ENCODE measurements at regions not wholly inside any gene's neighbourhood (a gene's known extent, or its start where the extent isn't known, plus 50 kb on each side); places are given as distances from the start of the nearest gene placed in this dataset.

- TF ChIP-seq EZH2 (IDR thresholded peaks at IDR 0.05; ENCODE audit: borderline replicate concordance), result no peak
- TF ChIP-seq CTCF (IDR thresholded peaks at IDR 0.05; ENCODE audit: poor library complexity), result no peak
Observed at GRCh38 chr5:56493308-56493707, 260.2 kb upstream of the ANKRD55 start.
